ENCODE measurements at regions not wholly inside any gene's neighbourhood (a gene's known extent, or its start where the extent isn't known, plus 50 kb on each side); places are given as distances from the start of the nearest gene placed in this dataset.
"Not testable (repeated sequence)": the region's sequence is repeated elsewhere in the genome, so short reads cannot be mapped to it uniquely, and the experiment has no call there.

GRCh38 chr13:30061217-30061616, 210.8 kb upstream of the UBL3 start:
- Histone ChIP-seq H3K27me3 (peaks cover 0 to 16% (median 4%) of the 10 kb centered on the region in 7 donors), H3K4me1 (no peaks in the 10 kb centered on the region), H3K27ac (no peak overlapping the region), H3K36me3 (no peaks in the 10 kb centered on the region), H3K4me3 (no peak overlapping the region), H3K9me3 (peaks cover 0 to 15% (median 0%) of the 10 kb centered on the region in 11 donors)
- WGBS, 2 donors, result 72% methylated on average over 4 of the region's 4 CpGs
- DNase-seq (no peak), ATAC-seq (no peak)
- no peak for TF ChIP-seq CTCF (IDR thresholded peaks at IDR 0.05)
- intact Hi-C loops (cut with DNase I), result no loop called here

GRCh38 chr13:30058429-30058828, 208.0 kb upstream of the UBL3 start:
- H3K9me3 ChIP-seq, result peaks cover 0 to 15% (median 0%) of the 10 kb centered on the region in 11 donors
- H3K27me3 ChIP-seq, result peaks cover 0 to 25% (median 7%) of the 10 kb centered on the region in 7 donors
- H3K4me3 ChIP-seq, result no peak overlapping the region
- no peak for ATAC-seq
- DNase-seq, result no peak
- H3K4me1 ChIP-seq, result no peaks in the 10 kb centered on the region
- no peak overlapping the region for H3K27ac ChIP-seq
- intact Hi-C loops (cut with DNase I), result no loop called here
- no peak for TF ChIP-seq CTCF (IDR thresholded peaks at IDR 0.05)
- no peaks in the 10 kb centered on the region for H3K36me3 ChIP-seq
- 91 to 97% methylated on average over 3 of the region's 3 CpGs for WGBS, 2 donors

- intact Hi-C loops (cut with DNase I); H3K4me1 ChIP-seq; H3K27ac ChIP-seq; DNase-seq; H3K36me3 ChIP-seq; ATAC-seq; H3K4me3 ChIP-seq: not testable (repeated sequence)
- 69 to 83% methylated on average over 5 of the region's 5 CpGs for WGBS, 2 donors
- Histone ChIP-seq H3K27me3 (peaks cover 0 to 41% (median 22%) of the 10 kb centered on the region in 7 donors), H3K9me3 (peaks cover 0 to 15% (median 0%) of the 10 kb centered on the region in 11 donors)
Observed at GRCh38 chr13:30054546-30054945, 204.1 kb upstream of the UBL3 start.

GRCh38 chr13:30053939-30054338, 203.5 kb upstream of the UBL3 start:
- 45 to 53% methylated on average over 4 of the region's 4 CpGs for WGBS, 2 donors
- TF ChIP-seq CTCF (IDR thresholded peaks at IDR 0.05), result no peak
- no peak for ATAC-seq
- Histone ChIP-seq H3K27me3 (peaks cover 0 to 41% (median 26%) of the 10 kb centered on the region in 7 donors), H3K36me3 (no peaks in the 10 kb centered on the region), H3K4me1 (no peaks in the 10 kb centered on the region), H3K9me3 (peaks cover 0 to 12% (median 0%) of the 10 kb centered on the region in 11 donors), H3K4me3 (no peak overlapping the region), H3K27ac (no peak overlapping the region)
- intact Hi-C loops (cut with DNase I), result no loop called here
- DNase-seq, result no peak

GRCh38 chr13:30052120-30052519, 201.7 kb upstream of the UBL3 start:
- Histone ChIP-seq H3K4me3 (no peak overlapping the region), H3K36me3 (no peaks in the 10 kb centered on the region), H3K9me3 (no peaks in the 10 kb centered on the region), H3K27me3 (peaks cover 0 to 41% (median 30%) of the 10 kb centered on the region in 7 donors), H3K27ac (no peak overlapping the region), H3K4me1 (peaks cover 0 to 3% (median 0%) of the 10 kb centered on the region in 9 donors)
- no peak for DNase-seq
- intact Hi-C loops (cut with DNase I), result no loop called here
- 34 to 37% methylated on average over 7 of the region's 7 CpGs for WGBS, 2 donors
- TF ChIP-seq CTCF (IDR thresholded peaks at IDR 0.05), result no peak
- no peak for ATAC-seq
